Activated naive CD4-positive, alpha-beta T cell treated with anti-CD3 and anti-CD28 coated beads, Interleukin-2, amount 50 U/mL, for 24 hours (primary cell): ENCODE measurements at regions not wholly inside any gene's neighbourhood (a gene's known extent, or its start where the extent isn't known, plus 50 kb on each side); places are given as distances from the start of the nearest gene placed in this dataset.
"Not testable (repeated sequence)": the region's sequence is repeated elsewhere in the genome, so short reads cannot be mapped to it uniquely, and the experiment has no call there.

Experiments
- H3K27ac Mint-ChIP-seq: one replicate; pipeline ENCODE4 v1.8.0; 2021; ENCODE audit warnings: mild to moderate bottlenecking, mixed read lengths
- H3K27me3 Mint-ChIP-seq: one replicate; pipeline ENCODE4 v1.8.0; 2021; ENCODE audit warnings: mixed read lengths
- H3K36me3 Mint-ChIP-seq: one replicate; pipeline ENCODE4 v1.8.0; 2021; ENCODE audit warnings: mixed read lengths
- H3K4me1 Mint-ChIP-seq: one replicate; pipeline ENCODE4 v1.8.0; 2021; ENCODE audit warnings: mixed read lengths
- H3K4me3 Mint-ChIP-seq: one replicate; pipeline ENCODE4 v1.8.0; 2021; ENCODE audit warnings: mild to moderate bottlenecking, mixed read lengths
- H3K9me3 Mint-ChIP-seq: one replicate; pipeline ENCODE4 v1.8.0; 2021; ENCODE audit warnings: mixed read lengths

DNA sequence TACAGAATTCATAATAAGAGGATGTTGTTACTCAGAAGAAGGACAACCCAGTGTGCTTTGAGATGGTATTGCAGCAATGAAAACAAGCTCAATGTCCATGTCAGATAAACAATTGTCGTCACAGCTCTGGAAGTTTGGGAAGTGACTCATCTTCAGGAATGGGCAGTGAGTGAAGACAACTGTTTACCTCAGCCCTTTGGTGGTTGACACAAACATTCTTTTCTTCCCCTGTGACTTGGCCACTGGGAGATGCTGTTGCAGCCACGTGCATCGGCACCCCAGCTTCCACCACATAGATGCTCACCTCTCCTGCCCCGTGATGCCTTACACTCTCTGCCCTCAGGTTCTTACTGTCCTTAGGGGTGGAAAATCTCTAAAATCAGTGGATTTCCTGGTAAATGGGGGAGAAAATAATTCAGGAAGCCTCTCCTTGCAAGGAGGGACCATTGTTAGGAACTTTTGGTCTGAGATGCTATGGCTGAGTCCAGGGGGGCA is 114.1 kb upstream of the GALNT15 start:
- Mint-ChIP-seq H3K27me3 (peaks cover 6% of the 10 kb centered on the region), H3K36me3 (no peaks in the 10 kb centered on the region), H3K9me3 (no peaks in the 10 kb centered on the region), H3K4me3 (no peak overlapping the region), H3K27ac (no peak overlapping the region), H3K4me1 (no peaks in the 10 kb centered on the region)

DNA sequence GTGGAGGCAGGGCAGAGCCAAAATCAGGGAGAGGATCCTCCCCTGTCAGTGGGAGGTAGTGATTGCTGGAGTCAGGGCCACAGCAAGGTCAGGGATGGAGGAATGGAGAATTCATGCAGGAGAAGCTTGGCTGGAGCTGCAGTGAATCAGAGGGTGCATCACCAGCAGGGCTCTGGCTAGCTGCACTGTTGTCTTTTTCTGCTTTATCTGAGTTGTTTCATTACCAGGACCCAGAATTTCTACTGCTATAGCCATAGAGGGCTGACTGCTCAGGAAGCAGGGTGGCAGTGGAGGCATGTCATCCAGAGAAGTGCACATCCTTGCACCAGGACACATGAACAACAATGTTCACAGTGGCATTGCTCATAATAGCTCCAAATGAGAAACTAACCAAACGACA is 113.5 kb upstream of the GALNT15 start:
- Mint-ChIP-seq H3K9me3 (no peaks in the 10 kb centered on the region), H3K4me1 (no peaks in the 10 kb centered on the region), H3K27me3 (peaks cover 7% of the 10 kb centered on the region), H3K36me3 (no peaks in the 10 kb centered on the region), H3K4me3 (no peak overlapping the region), H3K27ac (no peak overlapping the region)

DNA sequence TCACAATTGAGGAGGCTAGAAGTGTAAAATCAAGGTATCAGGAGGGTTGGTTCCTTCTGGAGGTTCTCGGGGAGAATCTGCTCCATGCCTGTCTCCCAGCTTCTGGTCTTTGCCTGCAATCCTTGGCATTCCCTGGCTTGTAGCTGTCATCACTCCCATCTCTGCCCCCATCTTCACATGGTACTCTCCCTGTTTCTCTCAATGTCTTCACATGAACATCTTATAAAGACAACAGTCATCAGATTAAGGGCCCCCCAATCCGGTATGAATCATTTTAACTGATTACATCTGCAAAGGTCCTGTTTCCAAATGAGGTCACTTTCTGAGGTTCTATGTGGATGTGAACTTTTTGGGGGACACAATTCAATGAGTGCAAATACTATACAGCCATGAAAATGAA is 113.0 kb upstream of the GALNT15 start:
- Mint-ChIP-seq H3K36me3 (no peaks in the 10 kb centered on the region), H3K27me3 (peaks cover 7% of the 10 kb centered on the region), H3K27ac (no peak overlapping the region), H3K9me3 (no peaks in the 10 kb centered on the region), H3K4me3 (no peak overlapping the region), H3K4me1 (no peaks in the 10 kb centered on the region)

DNA sequence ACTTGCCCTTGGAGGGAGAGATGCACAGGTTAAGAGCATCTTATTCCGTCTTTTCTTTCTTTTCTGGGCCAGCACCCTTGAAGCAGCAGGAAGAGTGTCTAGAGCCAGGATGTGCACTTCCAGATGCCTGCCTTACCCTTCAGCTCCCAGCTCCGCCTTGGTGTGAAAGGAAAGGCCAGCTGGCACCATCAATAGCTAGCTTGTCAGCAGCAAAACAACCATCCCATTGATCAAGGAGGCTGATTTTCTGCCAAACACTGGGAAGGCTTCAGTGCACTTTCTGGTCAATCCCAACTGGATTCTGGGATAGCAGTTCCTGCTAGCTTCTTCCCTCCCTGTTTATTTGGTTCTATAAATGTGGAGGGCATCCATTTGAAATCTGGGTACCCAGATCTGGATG is 110.9 kb upstream of the GALNT15 start:
- no peak overlapping the region for H3K27ac Mint-ChIP-seq
- H3K9me3 Mint-ChIP-seq = no peaks in the 10 kb centered on the region
- H3K4me1 Mint-ChIP-seq = no peaks in the 10 kb centered on the region
- no peaks in the 10 kb centered on the region for H3K36me3 Mint-ChIP-seq
- peaks cover 7% of the 10 kb centered on the region for H3K27me3 Mint-ChIP-seq
- no peak overlapping the region for H3K4me3 Mint-ChIP-seq

DNA sequence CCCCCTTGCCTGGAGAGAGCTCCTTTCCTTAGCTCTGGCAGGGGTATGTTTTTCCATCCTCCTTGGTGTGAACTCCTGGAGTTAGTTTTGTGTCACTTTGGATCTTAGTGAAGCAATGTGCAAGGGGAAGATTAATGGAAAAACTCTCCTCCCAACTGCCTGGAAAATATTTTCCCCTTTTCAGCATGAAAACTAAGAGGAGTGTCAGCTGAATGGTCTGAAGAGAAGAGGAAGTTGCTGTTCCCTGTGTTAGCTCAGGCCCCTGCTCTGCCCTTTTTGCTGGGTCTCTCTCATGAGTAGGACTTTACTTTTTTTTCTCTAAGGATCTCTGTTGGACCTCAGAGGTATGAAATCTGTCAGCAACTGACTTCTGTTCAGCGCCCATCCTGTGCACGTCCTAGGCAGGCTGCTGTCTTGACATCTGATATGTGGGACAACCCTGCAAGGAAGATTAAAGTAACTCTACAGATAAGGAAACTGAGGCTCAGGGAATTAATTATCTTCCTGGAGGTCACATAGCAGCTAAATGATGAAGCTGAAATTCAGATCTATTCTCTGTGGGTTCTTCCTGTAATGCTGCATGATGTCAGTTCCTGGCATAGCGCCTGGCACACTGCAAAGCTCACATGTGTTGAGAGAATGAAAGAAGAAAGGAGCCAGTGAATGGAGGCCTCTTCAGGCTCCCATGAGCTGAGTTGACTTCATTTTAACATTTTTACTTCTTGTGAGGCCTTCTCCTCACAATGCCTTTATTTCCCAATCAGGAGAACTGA is 109.7 kb upstream of the GALNT15 start:
- no peak overlapping the region for H3K27ac Mint-ChIP-seq
- no peaks in the 10 kb centered on the region for H3K4me1 Mint-ChIP-seq
- no peak overlapping the region for H3K4me3 Mint-ChIP-seq
- H3K9me3 Mint-ChIP-seq = no peaks in the 10 kb centered on the region
- H3K27me3 Mint-ChIP-seq = peaks cover 7% of the 10 kb centered on the region
- no peaks in the 10 kb centered on the region for H3K36me3 Mint-ChIP-seq

DNA sequence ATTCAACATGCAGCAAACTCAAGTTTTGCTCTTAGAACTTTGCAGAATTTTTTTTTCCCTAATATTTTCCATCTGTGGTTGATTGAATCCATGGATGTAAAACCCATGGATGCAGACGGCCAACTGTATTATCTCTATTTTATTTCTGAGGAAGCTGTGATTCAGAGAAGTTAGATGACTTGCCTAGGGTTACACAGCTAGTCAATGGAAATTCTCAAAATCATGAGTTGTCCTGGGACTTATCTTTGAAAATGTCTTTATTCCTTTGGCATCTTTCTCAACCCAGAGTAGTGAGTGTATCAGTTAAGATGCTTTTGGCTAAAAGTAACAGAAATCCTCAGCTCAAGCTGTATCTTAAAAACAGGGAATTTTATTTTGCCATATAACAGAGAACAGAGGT is 107.9 kb upstream of the GALNT15 start:
- Mint-ChIP-seq H3K36me3 (no peaks in the 10 kb centered on the region), H3K27ac (no peak overlapping the region), H3K9me3 (no peaks in the 10 kb centered on the region), H3K4me3 (no peak overlapping the region), H3K4me1 (no peaks in the 10 kb centered on the region), H3K27me3 (peaks cover 3% of the 10 kb centered on the region)

DNA sequence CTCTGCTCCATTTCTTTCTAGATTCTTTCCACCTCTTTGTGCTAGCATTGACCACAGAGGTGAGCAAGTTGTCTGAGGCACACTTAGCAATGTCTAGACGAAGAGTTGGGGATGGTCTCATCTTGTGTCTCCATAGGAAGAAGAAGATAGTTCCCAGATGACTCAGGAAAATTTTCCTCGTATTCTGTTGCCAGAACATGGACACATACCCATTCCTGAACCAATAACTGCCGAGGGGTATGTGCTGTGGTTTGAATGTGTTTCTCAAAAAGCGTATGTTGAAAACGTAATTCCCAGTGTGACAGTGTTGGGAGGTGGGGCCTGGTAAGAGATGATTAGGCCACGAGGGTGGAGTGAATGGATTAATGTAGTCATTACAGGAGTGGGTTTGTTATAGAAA is 107.5 kb upstream of the GALNT15 start:
- H3K4me1 Mint-ChIP-seq = no peaks in the 10 kb centered on the region
- no peak overlapping the region for H3K4me3 Mint-ChIP-seq
- H3K9me3 Mint-ChIP-seq = no peaks in the 10 kb centered on the region
- H3K27ac Mint-ChIP-seq = no peak overlapping the region
- no peaks in the 10 kb centered on the region for H3K36me3 Mint-ChIP-seq
- H3K27me3 Mint-ChIP-seq = peaks cover 1% of the 10 kb centered on the region

DNA sequence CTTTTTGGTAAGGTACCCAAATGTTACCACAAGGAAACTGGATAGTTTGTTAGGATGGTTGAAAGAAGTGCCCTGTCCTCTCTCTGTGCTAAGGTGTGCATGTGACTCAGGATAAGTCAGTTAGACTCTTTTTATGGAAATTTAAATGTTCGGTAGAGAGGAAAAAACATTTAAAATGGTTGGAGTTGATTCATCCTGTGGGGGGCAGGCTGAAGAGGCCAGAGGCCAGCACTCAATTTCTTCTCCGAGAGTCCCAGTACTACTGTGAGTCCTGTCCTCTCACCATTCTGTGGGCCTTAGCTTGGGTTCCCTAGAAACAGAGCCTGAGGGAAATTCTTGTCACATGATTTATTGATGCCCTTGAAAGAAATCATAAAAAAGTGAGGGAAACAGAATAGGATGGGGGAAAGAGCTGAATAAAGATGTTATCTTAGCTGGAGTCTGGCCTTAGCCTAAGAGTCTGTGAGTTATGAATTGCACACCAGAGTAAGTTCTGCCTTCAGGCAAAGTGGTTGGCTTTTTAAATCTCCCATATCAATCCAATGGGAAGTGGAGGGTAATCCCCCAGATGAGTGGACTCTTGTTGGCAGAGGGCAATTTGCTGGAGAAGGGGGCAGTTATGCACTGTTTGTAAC is 106.5 kb upstream of the GALNT15 start:
- no peaks in the 10 kb centered on the region for H3K36me3 Mint-ChIP-seq
- H3K9me3 Mint-ChIP-seq = no peaks in the 10 kb centered on the region
- no peak overlapping the region for H3K4me3 Mint-ChIP-seq
- peaks cover 1% of the 10 kb centered on the region for H3K27me3 Mint-ChIP-seq
- no peaks in the 10 kb centered on the region for H3K4me1 Mint-ChIP-seq
- H3K27ac Mint-ChIP-seq = no peak overlapping the region

DNA sequence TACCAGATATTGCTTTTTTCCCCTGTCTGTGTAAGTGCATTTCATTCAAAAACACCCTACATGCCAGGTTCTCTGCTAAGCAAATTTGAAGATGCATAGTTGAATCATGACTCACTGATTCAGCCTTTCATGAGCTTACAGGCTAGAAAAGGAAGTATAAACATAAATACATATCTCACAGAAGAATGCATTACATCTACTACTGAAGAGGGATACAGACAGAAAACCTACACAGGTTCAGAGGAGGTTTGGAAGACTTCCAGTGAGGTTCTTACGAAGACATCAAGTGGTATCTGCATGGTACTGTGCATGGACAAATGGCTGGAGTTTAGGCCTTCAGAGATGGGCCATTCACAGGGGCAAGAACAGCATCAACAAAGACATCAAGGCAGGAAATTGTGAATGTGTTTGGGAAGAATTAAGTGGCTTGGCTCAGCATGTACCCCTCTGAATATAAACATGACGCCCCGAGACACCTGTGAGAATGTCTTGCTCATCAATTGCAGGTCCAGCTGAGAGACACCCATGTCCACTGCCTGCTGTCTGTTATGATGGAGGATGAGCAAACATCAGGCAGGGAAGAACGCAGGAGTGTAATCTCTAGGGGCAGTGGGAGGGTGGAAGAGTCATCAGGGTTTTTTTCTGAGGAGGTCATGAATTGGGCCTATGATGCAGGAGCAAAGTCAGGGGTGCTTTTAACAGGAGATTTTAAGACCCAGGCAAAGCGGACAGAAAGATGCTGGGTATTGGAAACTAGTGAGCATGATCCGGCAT is 105.1 kb upstream of the GALNT15 start:
- H3K9me3 Mint-ChIP-seq = no peaks in the 10 kb centered on the region
- H3K4me1 Mint-ChIP-seq = no peaks in the 10 kb centered on the region
- H3K27me3 Mint-ChIP-seq = peaks cover 1% of the 10 kb centered on the region
- no peak overlapping the region for H3K4me3 Mint-ChIP-seq
- no peaks in the 10 kb centered on the region for H3K36me3 Mint-ChIP-seq
- H3K27ac Mint-ChIP-seq = no peak overlapping the region

DNA sequence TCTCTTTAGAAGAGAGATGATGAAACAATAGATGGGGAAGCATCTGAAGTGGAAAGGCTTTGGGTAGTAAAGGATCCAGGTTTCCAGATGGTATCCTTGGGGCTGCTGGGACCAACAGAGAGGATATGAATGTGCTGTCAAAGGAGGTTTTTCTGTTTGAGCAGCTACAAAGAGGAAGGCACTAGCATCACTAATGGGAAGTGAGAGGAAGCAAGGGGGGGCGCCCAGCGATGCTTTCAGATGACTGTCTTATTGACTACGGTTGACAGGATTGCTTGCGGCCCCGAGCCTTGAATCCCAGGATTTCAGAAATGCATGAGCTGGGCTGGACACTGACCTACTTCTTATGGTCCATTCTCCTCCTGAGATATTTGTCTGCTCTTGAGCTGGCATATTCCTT is 103.8 kb upstream of the GALNT15 start:
- Mint-ChIP-seq H3K4me3 (no peak overlapping the region), H3K27ac (no peak overlapping the region), H3K9me3 (no peaks in the 10 kb centered on the region), H3K4me1 (no peaks in the 10 kb centered on the region), H3K36me3 (no peaks in the 10 kb centered on the region), H3K27me3 (no peaks in the 10 kb centered on the region)

DNA sequence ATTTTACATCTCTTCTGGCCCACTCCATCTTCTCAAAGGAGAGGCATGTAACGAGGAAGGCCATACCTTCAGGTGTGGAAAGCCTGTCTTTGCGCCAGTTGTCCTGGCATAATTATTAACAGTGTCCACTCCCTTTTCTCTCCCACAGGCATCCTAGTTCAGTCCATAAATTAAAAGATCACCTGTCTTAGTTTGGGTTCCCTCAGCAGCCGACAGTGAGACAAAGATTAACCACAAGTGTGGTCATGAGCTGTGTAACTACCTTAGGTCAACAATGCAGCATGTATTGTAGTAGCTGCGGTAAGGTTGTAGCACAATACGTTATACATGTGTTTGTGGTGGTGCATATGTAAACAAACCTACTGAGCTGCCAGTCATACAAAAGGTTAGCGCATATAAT is 103.3 kb upstream of the GALNT15 start:
- Mint-ChIP-seq H3K4me1 (no peaks in the 10 kb centered on the region), H3K27ac (no peak overlapping the region), H3K36me3 (no peaks in the 10 kb centered on the region), H3K27me3 (no peaks in the 10 kb centered on the region), H3K9me3 (no peaks in the 10 kb centered on the region), H3K4me3 (no peak overlapping the region)

DNA sequence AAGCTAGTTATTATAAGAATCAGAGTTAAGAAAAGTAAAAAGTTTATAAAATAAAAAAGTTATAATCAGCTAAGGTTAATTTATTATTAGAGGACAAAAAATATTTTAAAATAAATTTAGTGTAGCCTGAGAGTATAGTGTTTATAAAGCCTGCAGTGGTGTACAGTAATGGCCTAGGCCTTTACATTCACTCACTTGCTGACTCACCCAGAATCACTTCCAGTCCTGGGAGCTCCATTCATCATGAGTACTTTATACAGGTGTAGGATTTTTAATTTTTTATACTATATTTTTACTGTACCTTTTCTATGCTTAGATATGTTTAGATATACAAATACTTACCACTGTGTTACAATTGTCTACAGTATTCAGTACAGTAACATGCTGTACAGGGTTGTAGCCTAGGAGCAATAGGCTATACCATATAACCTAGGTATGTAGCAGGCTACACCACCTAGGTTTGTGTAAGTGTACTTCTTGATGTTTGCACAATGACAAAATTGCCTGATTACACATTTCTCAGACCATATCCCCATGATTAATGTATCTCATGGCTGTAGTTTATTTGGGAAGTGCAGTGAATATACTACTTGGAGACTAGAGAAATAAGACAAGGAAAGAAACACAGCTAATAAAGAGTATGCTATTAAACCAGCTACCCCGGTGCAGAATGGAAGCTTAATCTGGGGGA is 101.9 kb upstream of the GALNT15 start:
- Mint-ChIP-seq H3K36me3 (no peaks in the 10 kb centered on the region), H3K9me3 (no peaks in the 10 kb centered on the region), H3K4me3 (no peak overlapping the region), H3K27ac (no peak overlapping the region), H3K4me1 (no peaks in the 10 kb centered on the region), H3K27me3 (no peaks in the 10 kb centered on the region)

DNA sequence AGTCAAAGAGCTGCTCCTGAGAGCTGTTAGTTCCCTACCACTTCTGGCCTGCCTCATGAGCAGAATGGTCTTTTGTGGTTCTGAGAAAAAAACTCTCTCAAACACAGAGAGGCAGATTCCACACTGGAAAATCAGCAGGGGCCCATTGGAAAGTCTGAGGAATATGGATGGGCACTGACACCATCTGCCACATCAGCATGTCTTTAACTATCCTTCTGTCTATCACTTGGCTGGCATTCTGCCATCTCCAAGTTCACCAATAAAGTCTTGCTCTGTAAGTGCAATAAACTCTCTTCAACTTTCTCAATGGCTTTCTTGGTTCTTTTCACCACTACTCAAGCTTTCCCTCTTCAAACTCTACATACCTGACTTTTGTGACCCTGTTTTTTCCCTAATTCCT is 101.3 kb upstream of the GALNT15 start:
- Mint-ChIP-seq H3K27me3 (no peaks in the 10 kb centered on the region), H3K4me3 (no peak overlapping the region), H3K36me3 (no peaks in the 10 kb centered on the region), H3K9me3 (no peaks in the 10 kb centered on the region), H3K27ac (no peak overlapping the region), H3K4me1 (no peaks in the 10 kb centered on the region)

DNA sequence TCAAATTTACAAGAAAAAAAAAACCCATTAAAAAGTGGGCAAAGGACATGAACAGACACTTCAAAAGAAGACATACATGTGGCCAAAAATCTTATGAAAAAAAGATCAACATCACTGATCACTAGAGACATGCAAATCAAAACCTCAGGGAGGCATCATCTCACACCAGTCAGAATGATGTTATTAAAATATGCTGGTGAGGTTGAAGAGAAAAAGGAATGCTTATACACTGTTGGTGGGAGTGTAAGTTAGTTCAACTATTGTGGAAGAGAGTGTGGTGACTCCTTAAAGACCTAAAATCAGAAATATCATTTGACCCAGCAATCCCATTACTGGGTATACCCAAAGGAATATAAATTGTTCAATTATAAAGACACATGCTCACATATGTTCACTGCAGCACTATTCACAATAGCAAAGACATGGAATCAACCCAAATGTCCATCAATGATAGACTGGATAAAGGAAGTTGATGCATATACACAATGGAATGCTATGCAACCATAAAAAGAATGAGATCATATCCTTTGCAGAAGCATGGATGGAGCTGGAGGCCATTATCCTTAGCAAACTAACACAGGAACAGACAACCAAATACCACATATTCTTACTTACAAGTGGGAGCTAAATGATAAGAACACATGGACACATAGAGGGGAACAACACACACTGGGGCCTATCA is 100.3 kb upstream of the GALNT15 start:
- H3K27me3 Mint-ChIP-seq, H3K4me3 Mint-ChIP-seq, H3K27ac Mint-ChIP-seq, H3K4me1 Mint-ChIP-seq, H3K36me3 Mint-ChIP-seq, H3K9me3 Mint-ChIP-seq: not testable (repeated sequence)

DNA sequence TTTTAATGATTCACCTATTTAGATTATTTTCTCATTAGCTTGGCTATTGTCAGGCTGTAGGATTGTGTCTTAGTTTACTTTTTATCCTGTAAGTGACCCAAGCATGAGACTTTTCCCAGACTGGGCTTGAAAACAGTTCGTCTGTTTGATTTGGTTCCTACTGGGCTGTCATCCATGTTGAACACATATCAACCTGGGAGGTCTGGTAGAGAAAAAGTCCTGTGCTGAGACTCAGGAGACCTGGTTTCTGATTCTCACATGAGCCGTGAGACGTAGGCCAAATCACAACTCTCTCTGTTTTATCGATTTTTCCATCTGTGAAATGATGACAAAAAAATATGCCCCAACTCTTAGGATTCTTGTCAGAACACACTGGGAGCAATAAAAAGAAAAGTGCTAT is 98.8 kb upstream of the GALNT15 start:
- Mint-ChIP-seq H3K27ac (no peak overlapping the region), H3K27me3 (no peaks in the 10 kb centered on the region), H3K4me1 (no peaks in the 10 kb centered on the region), H3K9me3 (peaks cover 4% of the 10 kb centered on the region), H3K36me3 (peaks cover 2% of the 10 kb centered on the region), H3K4me3 (no peak overlapping the region)
